B cell (primary cell): ENCODE measurements at regions not wholly inside any gene's neighbourhood (a gene's known extent, or its start where the extent isn't known, plus 50 kb on each side); places are given as distances from the start of the nearest gene placed in this dataset.

Experiments used
- ATAC-seq: fragments of 200-7000 bp; cut with Tn5 transposase; one replicate; pipeline ENCODE4 v1.10.0; 2021; ENCODE audit warnings: low read depth, mild to moderate bottlenecking, moderate number of reproducible peaks, moderate library complexity
- CTCF ChIA-PET: fragments of 350-600 bp; sonication (Branson Sonifier 250); formaldehyde crosslinking; loops from one replicate; lab custom pipeline; 2021; ENCODE audit warnings: antibody characterized with exemption, inconsistent platforms; lab: Charles Lee
- POLR2A ChIA-PET: fragments of 350-600 bp; sonication (Branson Sonifier 250); formaldehyde crosslinking; loops from one replicate; lab custom pipeline; 2021; ENCODE audit warnings: antibody characterized with exemption; lab: Charles Lee
- DNase-seq: peaks from one replicate; pipeline ENCODE4 v3.0.0; 2013
- H2AFZ ChIP-seq: 2 replicates; pipeline ENCODE4 v1.6.1; 2012; ENCODE audit warnings: mild to moderate bottlenecking, low read depth, low read length; ENCODE audit not compliant: insufficient read depth, poor library complexity, severe bottlenecking
- H3K27ac ChIP-seq, 2 donors: 1 replicate in 1 of 2; 2 replicates in 1 of 2; pipeline ENCODE4 v1.5.1; 2012 to 2013; ENCODE audit warnings: low read length in 2 of 2, mild to moderate bottlenecking in 2 of 2, moderate library complexity in 1 of 2
- H3K27me3 ChIP-seq, 4 experiments: fragments of 200-600 bp in 1 of 4; sonication (generic) in 1 of 4; replicated peaks in 1 of 4; 1 replicate in 2 of 4; 2 replicates in 2 of 4; pipeline versions ENCODE4 v1.6.1 to v1.7.0; 2013 to 2016; ENCODE audit warnings: low read length in 3 of 4, mild to moderate bottlenecking in 2 of 4, mixed read lengths in 1 of 4, moderate library complexity in 1 of 4; ENCODE audit not compliant: insufficient read depth in 4 of 4, control insufficient read depth in 3 of 4; ENCODE audit errors: control extremely low read depth in 1 of 4
- H3K36me3 ChIP-seq, 2 experiments: replicated peaks in 1 of 2; 1 replicate in 1 of 2; 2 replicates in 1 of 2; pipeline versions ENCODE4 v1.6.1 to v1.7.1; 2013; ENCODE audit warnings: low read length in 1 of 2; ENCODE audit not compliant: insufficient read depth in 2 of 2, control insufficient read depth in 1 of 2; ENCODE audit errors: control extremely low read depth in 1 of 2, extremely low read depth in 1 of 2
- H3K4me1 ChIP-seq, 2 donors: fragments of 200-600 bp in 1 of 2; sonication (generic) in 1 of 2; 1 replicate in 1 of 2; 2 replicates in 1 of 2; pipeline versions ENCODE4 v1.5.1 to v1.6.1; 2013 to 2017; ENCODE audit warnings: low read length in 2 of 2; ENCODE audit not compliant: control insufficient read depth in 2 of 2, insufficient read depth in 2 of 2
- H3K4me2 ChIP-seq: replicated peaks from 2 replicates; pipeline ENCODE3; 2012; ENCODE audit warnings: mild to moderate bottlenecking, low read depth, low read length; ENCODE audit not compliant: poor library complexity, severe bottlenecking
- H3K4me3 ChIP-seq, 5 experiments: fragments of 200-600 bp in 1 of 5; sonication (generic) in 1 of 5; 1 replicate in 3 of 5; 2 replicates in 2 of 5; pipeline versions ENCODE4 v1.5.1 to v1.7.0; 2011 to 2016; ENCODE audit warnings: low read length in 4 of 5, mild to moderate bottlenecking in 4 of 5, low read depth in 2 of 5, control low read depth in 1 of 5, moderate library complexity in 1 of 5; ENCODE audit not compliant: insufficient read depth in 1 of 5; ENCODE audit errors: control extremely low read depth in 1 of 5, extremely low read depth in 1 of 5
- H3K79me2 ChIP-seq: fragments of 200-600 bp; sonication (generic); one replicate; pipeline ENCODE4 v1.6.0; 2016; ENCODE audit warnings: low read length; ENCODE audit not compliant: control insufficient read depth, insufficient read depth
- H3K9ac ChIP-seq: fragments of 200-600 bp; sonication (generic); 2 replicates; pipeline ENCODE4 v1.6.1; 2017; ENCODE audit warnings: mild to moderate bottlenecking, low read length, moderate library complexity
- H3K9me3 ChIP-seq, 3 donors: one replicate each; pipeline versions ENCODE4 v1.6.1 to v1.7.1; 2013; ENCODE audit warnings: low read length in 2 of 3; ENCODE audit not compliant: control insufficient read depth in 2 of 3, insufficient read depth in 1 of 3; ENCODE audit errors: control extremely low read depth in 1 of 3
- H4K20me1 ChIP-seq: 2 replicates; pipeline ENCODE4 v1.6.0; 2012; ENCODE audit warnings: mild to moderate bottlenecking, low read length; ENCODE audit not compliant: insufficient read depth, control insufficient read depth, poor library complexity, severe bottlenecking
- H3K27ac Mint-ChIP-seq: one replicate; pipeline ENCODE4 v1.8.0; 2021; ENCODE audit warnings: mixed read lengths
- H3K27me3 Mint-ChIP-seq: one replicate; pipeline ENCODE4 v1.8.0; 2021; ENCODE audit warnings: mixed read lengths
- H3K4me1 Mint-ChIP-seq: one replicate; pipeline ENCODE4 v1.8.0; 2021; ENCODE audit warnings: mixed read lengths
- H3K4me3 Mint-ChIP-seq: one replicate; pipeline ENCODE4 v1.8.0; 2021; ENCODE audit warnings: mixed read lengths
- H3K9me3 Mint-ChIP-seq: one replicate; pipeline ENCODE4 v1.8.0; 2022; ENCODE audit warnings: mixed read lengths; ENCODE audit not compliant: insufficient read depth
- EZH2 ChIP-seq: IDR thresholded peaks from 2 replicates; pipeline ENCODE4 v1.6.1; 2012; ENCODE audit warnings: borderline replicate concordance, low read depth, mild to moderate bottlenecking, moderate library complexity, low read length; ENCODE audit not compliant: insufficient read depth, poor library complexity, severe bottlenecking
- WGBS: methylation state at CpG from one replicate; pipeline ENCODE4 v1.1.5; 2013; ENCODE audit warnings: missing lambda C conversion rate; ENCODE audit not compliant: insufficient coverage; 5-methylcytosine and 5-hydroxymethylcytosine counted together
- intact Hi-C: fragments of 100-400 bp; cut with micrococcal nuclease; formaldehyde crosslinking; loops from one replicate; pipeline ENCODE4 v1.10.0; 2022
- TF ChIP-seq, protein P1 (sequence below): fragments of 200-600 bp; IDR thresholded peaks from one replicate; pipeline ENCODE4 v1.8.0; 2022; ENCODE audit warnings: antibody characterized with exemption, mild to moderate bottlenecking

DNA sequence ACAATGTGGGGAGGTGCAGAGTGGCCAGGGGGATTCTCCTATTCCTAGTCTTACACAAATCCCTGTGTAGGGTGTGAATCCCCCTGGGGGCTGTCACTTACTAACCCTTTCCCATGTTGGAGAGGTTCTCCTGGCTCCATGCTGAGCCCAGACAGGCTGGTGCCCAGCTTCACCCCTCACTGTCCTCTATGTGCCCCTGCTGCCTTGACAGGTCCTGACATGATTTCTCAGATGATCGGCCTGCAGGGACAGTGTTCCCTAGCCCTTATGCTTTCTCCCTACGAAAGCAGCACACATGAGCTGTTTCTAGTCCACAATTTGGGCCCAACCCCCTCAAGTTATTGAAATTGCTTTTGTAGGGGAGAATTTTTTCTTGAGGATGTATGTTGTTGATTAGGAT lies 68.9 kb upstream of the FAM78B start:
- H3K27ac ChIP-seq = no peak overlapping the region
- ATAC-seq = no peak
- no peak overlapping the region for H3K9ac ChIP-seq
- TF ChIP-seq, protein P1, sequence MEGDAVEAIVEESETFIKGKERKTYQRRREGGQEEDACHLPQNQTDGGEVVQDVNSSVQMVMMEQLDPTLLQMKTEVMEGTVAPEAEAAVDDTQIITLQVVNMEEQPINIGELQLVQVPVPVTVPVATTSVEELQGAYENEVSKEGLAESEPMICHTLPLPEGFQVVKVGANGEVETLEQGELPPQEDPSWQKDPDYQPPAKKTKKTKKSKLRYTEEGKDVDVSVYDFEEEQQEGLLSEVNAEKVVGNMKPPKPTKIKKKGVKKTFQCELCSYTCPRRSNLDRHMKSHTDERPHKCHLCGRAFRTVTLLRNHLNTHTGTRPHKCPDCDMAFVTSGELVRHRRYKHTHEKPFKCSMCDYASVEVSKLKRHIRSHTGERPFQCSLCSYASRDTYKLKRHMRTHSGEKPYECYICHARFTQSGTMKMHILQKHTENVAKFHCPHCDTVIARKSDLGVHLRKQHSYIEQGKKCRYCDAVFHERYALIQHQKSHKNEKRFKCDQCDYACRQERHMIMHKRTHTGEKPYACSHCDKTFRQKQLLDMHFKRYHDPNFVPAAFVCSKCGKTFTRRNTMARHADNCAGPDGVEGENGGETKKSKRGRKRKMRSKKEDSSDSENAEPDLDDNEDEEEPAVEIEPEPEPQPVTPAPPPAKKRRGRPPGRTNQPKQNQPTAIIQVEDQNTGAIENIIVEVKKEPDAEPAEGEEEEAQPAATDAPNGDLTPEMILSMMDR = no peak
- TF ChIP-seq EZH2 = no peak
- H3K9me3 ChIP-seq = peaks cover 0 to 11% (median 0%) of the 10 kb centered on the region in 3 donors
- H3K27me3 Mint-ChIP-seq = peaks cover 10% of the 10 kb centered on the region
- no peak for DNase-seq
- H3K4me3 Mint-ChIP-seq = no peak overlapping the region
- H3K4me1 ChIP-seq = no peaks in the 10 kb centered on the region
- CTCF ChIA-PET = no interaction called here
- H3K79me2 ChIP-seq = no peaks in the 10 kb centered on the region
- H3K27ac Mint-ChIP-seq = no peak overlapping the region
- peaks cover 5% of the 10 kb centered on the region for H3K9me3 Mint-ChIP-seq
- H3K4me2 ChIP-seq = no peak overlapping the region
- H3K4me1 Mint-ChIP-seq = no peaks in the 10 kb centered on the region
- intact Hi-C loops = no loop called here
- POLR2A ChIA-PET = no interaction called here
- no peaks in the 10 kb centered on the region for H4K20me1 ChIP-seq
- peaks cover 0 to 3% (median 0%) of the 10 kb centered on the region in 4 experiments for H3K27me3 ChIP-seq
- no CpG with 5 or more reads among the region's 2 CpGs for WGBS
- H3K36me3 ChIP-seq = no peaks in the 10 kb centered on the region
- H2AFZ ChIP-seq = no peak overlapping the region
- no peak overlapping the region for H3K4me3 ChIP-seq

DNA sequence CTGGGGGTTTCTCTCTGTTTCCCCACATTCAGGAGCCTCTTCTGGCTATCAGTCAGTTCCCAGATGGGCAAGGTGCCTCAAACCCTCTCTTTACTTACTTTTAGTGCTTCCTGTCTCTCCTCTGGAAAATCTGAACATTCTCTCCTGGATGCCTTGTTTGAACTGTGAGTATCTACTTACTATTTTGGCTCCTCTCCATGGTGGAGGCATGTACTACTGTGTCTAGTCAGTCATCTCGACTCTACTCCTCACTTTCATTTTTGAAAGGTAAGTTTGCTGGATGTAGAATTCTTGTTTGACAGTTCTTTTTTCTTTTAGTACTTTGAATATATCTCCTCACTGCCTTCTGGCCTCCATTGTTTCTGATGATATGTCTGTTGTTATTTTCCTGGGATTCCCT lies 70.9 kb upstream of the FAM78B start:
- ATAC-seq = no peak
- ChIA-PET CTCF (no interaction called here), POLR2A (no interaction called here)
- intact Hi-C loops = no loop called here
- Histone ChIP-seq H3K27me3 (peaks cover 0 to 3% (median 0%) of the 10 kb centered on the region in 4 experiments), H3K36me3 (no peaks in the 10 kb centered on the region), H3K27ac (no peak overlapping the region), H3K9ac (no peak overlapping the region), H3K4me3 (no peak overlapping the region), H3K9me3 (peaks cover 0 to 11% (median 0%) of the 10 kb centered on the region in 3 donors), H2AFZ (no peak overlapping the region), H3K79me2 (no peaks in the 10 kb centered on the region), H3K4me1 (no peaks in the 10 kb centered on the region), H4K20me1 (no peaks in the 10 kb centered on the region), H3K4me2 (no peak overlapping the region)
- H3K9me3 Mint-ChIP-seq = peaks cover 2% of the 10 kb centered on the region
- peaks cover 2% of the 10 kb centered on the region for H3K27me3 Mint-ChIP-seq
- no peak for DNase-seq
- H3K27ac Mint-ChIP-seq = no peak overlapping the region
- no peaks in the 10 kb centered on the region for H3K4me1 Mint-ChIP-seq
- no CpG with 5 or more reads among the region's 1 CpG for WGBS
- no peak overlapping the region for H3K4me3 Mint-ChIP-seq
- TF ChIP-seq, protein P1 = no peak
- no peak for TF ChIP-seq EZH2
